ENCODE measurements at regions not wholly inside any gene's neighbourhood (a gene's known extent, or its start where the extent isn't known, plus 50 kb on each side); places are given as distances from the start of the nearest gene placed in this dataset.

DNA sequence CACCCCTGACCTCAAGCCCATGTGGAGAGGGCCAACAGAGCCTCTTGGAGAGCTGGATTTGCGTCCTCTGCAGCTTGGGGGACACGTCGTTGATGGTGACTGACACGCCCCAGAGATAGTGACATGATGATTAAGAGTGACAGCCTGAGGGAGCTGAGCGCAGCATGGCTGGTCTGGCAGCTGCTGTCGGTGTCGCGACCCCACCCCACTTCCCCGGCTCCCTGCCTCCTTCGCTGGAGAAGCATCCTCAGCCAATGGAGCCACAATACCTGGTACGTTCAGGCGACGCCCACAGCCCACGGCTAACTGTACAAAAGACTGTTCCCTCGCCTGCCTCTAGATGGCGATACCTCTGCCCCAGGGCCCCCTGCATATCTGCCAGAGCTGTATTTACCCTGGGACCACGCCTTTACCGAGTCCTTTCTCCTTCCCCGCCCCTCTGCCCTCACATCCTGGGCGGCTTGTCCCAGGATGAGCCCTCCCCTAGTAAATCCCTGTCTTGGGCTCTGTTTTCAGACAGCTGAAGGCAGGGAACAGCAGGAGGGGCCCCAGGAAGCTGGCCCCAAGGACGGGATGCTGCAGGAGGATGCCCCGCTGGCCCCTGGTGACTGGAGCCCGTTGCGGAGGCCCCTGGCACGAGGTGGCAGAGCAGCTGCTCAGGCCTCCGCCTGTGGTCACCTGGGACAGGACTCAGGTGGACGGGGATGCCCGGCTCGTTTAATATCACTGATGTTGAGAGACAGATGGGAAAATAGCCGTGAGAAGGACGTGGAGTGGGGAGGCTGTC, 90.6 kb downstream of the RPS6KA4 start:
- no peaks in the 10 kb centered on the region for H3K79me2 ChIP-seq (ENCODE audit: control insufficient read depth, insufficient read depth, low read length)
- in situ Hi-C loops (cut with MboI) = no loop called here
- H3K27me3 ChIP-seq (replicated peaks in 1 of 2; ENCODE audit: control insufficient read depth in 2 of 2, insufficient read depth in 2 of 2, low read length in 1 of 2) = 0 out of 4 replicates have a peak, but pooled peaks cover 0 to 2% of the 10 kb centered on the region in 2 experiments
- SMC1A ChIA-PET (ENCODE audit: uncharacterized antibody, unreplicated experiment) = interaction anchor here (0.7 to 1.6 kb wide), 5 partner anchors 67 to 205 kb away, joined by 3 to 6 read pairs (median 4); no protein-coding TSS in a partner anchor
- peak overlapping the region; percentile 16 for H2AFZ ChIP-seq (ENCODE audit: control insufficient read depth, low read depth, low read length)
- H3K9ac ChIP-seq (ENCODE audit: control insufficient read depth, insufficient read depth, low read length) = no peak overlapping the region; the same call in 1 of the 2 replicates
- H3K9me3 ChIP-seq (replicated peaks; ENCODE audit: control insufficient read depth, insufficient read depth, low read length) = no peaks in the 10 kb centered on the region; the same call in 2 of the 3 replicates
- no peaks in the 10 kb centered on the region for H4K20me1 ChIP-seq (ENCODE audit: control insufficient read depth, insufficient read depth)
- H3K27ac ChIP-seq (ENCODE audit: control insufficient read depth, insufficient read depth) = no peak overlapping the region
- intact Hi-C loops (cut with micrococcal nuclease; ENCODE audit: unreplicated experiment) = loop anchor here (2.0 to 5.0 kb wide), 4 partner anchors 92 to 293 kb away; partner anchors contain the start of genes RPS6KA4 and TRMT112
- H3K4me3 ChIP-seq = peak overlapping the region; percentile 67
- H3K36me3 ChIP-seq (ENCODE audit: control insufficient read depth in 2 of 2, insufficient read depth in 2 of 2, low read length in 1 of 2) = no peaks in the 10 kb centered on the region
- FAIRE-seq (peak; percentile 89), ATAC-seq (peak; percentile 94), DNase-seq (ENCODE audit: low read depth, low spot score) (peak; percentile 26)
- no TSS peak for BruUV-seq (replicated peaks)
- RAD21 ChIA-PET (ENCODE audit: unreplicated experiment) = interaction anchor here (0.8 to 3.5 kb wide), 5 partner anchors 89 to 240 kb away, joined by 3 to 20 read pairs (median 8); partner anchors contain the start of gene TRMT112
- CTCF ChIA-PET = interaction anchor here (0.6 to 4.0 kb wide), 66 partner anchors 8 to 1226 kb away, joined by 3 to 52 read pairs (median 4); partner anchors contain the start of genes ESRRA, FERMT3, PRDX5 and RASGRP2
- WGBS (ENCODE audit: insufficient coverage, insufficient replicate concordance, low lambda C conversion rate, missing lambda C conversion rate) = 14% methylated on average over 31 of the region's 31 CpGs
- H3K4me1 ChIP-seq (ENCODE audit: control insufficient read depth, insufficient read depth, low read length) = peaks cover 21% of the 10 kb centered on the region
- peak overlapping the region; percentile 96 for H3K4me2 ChIP-seq (ENCODE audit: control insufficient read depth, insufficient read depth)
- POLR2A ChIA-PET = interaction anchor here (0.6 to 1.4 kb wide), 2 partner anchors 73 to 255 kb away, joined by 3 read pairs; no protein-coding TSS in a partner anchor
- TF ChIP-seq KAT2A (conservative IDR thresholded peaks at IDR 0.05; ENCODE audit: control insufficient read depth, low read depth, low read length) (no peak), POLR2A (IDR thresholded peaks at IDR 0.05; ENCODE audit: low read depth, low read length) (no peak), POLR2AphosphoS5 (IDR thresholded peaks at IDR 0.05; ENCODE audit: low read length) (no peak), BCL11A (IDR thresholded peaks at IDR 0.05; ENCODE audit: low read depth, low read length) (no peak), YBX1 (IDR thresholded peaks at IDR 0.05) (no peak), RUNX3 (IDR thresholded peaks at IDR 0.05; ENCODE audit: low read length) (no peak), GABPA (IDR thresholded peaks at IDR 0.05; ENCODE audit: low read depth) (no peak)
- TF ChIP-seq, protein P1, sequence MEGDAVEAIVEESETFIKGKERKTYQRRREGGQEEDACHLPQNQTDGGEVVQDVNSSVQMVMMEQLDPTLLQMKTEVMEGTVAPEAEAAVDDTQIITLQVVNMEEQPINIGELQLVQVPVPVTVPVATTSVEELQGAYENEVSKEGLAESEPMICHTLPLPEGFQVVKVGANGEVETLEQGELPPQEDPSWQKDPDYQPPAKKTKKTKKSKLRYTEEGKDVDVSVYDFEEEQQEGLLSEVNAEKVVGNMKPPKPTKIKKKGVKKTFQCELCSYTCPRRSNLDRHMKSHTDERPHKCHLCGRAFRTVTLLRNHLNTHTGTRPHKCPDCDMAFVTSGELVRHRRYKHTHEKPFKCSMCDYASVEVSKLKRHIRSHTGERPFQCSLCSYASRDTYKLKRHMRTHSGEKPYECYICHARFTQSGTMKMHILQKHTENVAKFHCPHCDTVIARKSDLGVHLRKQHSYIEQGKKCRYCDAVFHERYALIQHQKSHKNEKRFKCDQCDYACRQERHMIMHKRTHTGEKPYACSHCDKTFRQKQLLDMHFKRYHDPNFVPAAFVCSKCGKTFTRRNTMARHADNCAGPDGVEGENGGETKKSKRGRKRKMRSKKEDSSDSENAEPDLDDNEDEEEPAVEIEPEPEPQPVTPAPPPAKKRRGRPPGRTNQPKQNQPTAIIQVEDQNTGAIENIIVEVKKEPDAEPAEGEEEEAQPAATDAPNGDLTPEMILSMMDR (IDR thresholded peaks at IDR 0.05 in 2 of 3, conservative IDR thresholded peaks at IDR 0.05 in 1 of 3; ENCODE audit: control insufficient read depth in 2 of 3, extremely low read depth in 1 of 3, insufficient read depth in 1 of 3, low read depth in 3 of 3, low read length in 3 of 3) = peak; percentile 86 to 95 (median 88)
- TF ChIP-seq, protein P2, sequence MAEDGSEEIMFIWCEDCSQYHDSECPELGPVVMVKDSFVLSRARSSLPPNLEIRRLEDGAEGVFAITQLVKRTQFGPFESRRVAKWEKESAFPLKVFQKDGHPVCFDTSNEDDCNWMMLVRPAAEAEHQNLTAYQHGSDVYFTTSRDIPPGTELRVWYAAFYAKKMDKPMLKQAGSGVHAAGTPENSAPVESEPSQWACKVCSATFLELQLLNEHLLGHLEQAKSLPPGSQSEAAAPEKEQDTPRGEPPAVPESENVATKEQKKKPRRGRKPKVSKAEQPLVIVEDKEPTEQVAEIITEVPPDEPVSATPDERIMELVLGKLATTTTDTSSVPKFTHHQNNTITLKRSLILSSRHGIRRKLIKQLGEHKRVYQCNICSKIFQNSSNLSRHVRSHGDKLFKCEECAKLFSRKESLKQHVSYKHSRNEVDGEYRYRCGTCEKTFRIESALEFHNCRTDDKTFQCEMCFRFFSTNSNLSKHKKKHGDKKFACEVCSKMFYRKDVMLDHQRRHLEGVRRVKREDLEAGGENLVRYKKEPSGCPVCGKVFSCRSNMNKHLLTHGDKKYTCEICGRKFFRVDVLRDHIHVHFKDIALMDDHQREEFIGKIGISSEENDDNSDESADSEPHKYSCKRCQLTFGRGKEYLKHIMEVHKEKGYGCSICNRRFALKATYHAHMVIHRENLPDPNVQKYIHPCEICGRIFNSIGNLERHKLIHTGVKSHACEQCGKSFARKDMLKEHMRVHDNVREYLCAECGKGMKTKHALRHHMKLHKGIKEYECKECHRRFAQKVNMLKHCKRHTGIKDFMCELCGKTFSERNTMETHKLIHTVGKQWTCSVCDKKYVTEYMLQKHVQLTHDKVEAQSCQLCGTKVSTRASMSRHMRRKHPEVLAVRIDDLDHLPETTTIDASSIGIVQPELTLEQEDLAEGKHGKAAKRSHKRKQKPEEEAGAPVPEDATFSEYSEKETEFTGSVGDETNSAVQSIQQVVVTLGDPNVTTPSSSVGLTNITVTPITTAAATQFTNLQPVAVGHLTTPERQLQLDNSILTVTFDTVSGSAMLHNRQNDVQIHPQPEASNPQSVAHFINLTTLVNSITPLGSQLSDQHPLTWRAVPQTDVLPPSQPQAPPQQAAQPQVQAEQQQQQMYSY (CRISPR knock-in tag; IDR thresholded peaks at IDR 0.05) = no peak
- TF ChIP-seq, protein P3, sequence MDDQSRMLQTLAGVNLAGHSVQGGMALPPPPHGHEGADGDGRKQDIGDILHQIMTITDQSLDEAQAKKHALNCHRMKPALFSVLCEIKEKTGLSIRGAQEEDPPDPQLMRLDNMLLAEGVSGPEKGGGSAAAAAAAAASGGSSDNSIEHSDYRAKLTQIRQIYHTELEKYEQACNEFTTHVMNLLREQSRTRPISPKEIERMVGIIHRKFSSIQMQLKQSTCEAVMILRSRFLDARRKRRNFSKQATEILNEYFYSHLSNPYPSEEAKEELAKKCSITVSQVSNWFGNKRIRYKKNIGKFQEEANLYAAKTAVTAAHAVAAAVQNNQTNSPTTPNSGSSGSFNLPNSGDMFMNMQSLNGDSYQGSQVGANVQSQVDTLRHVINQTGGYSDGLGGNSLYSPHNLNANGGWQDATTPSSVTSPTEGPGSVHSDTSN (IDR thresholded peaks at IDR 0.05; ENCODE audit: insufficient replicate concordance, low read depth, low read length) = peak; percentile 26
- TF ChIP-seq, protein P4, sequence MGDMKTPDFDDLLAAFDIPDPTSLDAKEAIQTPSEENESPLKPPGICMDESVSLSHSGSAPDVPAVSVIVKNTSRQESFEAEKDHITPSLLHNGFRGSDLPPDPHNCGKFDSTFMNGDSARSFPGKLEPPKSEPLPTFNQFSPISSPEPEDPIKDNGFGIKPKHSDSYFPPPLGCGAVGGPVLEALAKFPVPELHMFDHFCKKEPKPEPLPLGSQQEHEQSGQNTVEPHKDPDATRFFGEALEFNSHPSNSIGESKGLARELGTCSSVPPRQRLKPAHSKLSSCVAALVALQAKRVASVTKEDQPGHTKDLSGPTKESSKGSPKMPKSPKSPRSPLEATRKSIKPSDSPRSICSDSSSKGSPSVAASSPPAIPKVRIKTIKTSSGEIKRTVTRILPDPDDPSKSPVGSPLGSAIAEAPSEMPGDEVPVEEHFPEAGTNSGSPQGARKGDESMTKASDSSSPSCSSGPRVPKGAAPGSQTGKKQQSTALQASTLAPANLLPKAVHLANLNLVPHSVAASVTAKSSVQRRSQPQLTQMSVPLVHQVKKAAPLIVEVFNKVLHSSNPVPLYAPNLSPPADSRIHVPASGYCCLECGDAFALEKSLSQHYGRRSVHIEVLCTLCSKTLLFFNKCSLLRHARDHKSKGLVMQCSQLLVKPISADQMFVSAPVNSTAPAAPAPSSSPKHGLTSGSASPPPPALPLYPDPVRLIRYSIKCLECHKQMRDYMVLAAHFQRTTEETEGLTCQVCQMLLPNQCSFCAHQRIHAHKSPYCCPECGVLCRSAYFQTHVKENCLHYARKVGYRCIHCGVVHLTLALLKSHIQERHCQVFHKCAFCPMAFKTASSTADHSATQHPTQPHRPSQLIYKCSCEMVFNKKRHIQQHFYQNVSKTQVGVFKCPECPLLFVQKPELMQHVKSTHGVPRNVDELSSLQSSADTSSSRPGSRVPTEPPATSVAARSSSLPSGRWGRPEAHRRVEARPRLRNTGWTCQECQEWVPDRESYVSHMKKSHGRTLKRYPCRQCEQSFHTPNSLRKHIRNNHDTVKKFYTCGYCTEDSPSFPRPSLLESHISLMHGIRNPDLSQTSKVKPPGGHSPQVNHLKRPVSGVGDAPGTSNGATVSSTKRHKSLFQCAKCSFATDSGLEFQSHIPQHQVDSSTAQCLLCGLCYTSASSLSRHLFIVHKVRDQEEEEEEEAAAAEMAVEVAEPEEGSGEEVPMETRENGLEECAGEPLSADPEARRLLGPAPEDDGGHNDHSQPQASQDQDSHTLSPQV (IDR thresholded peaks at IDR 0.05) = no peak

All from GM12878 (cell line).